HepG2 (cell line): ENCODE measurements at regions not wholly inside any gene's neighbourhood (a gene's known extent, or its start where the extent isn't known, plus 50 kb on each side); places are given as distances from the start of the nearest gene placed in this dataset.

Source experiments
- CREBL2 ChIP-seq: sonication (generic); formaldehyde crosslinking; IDR thresholded peaks from 2 replicates; pipeline ENCODE4 v1.8.1; 2023; ENCODE audit warnings: missing genetic modification reagents, mild to moderate bottlenecking, borderline replicate concordance
- DPF2 ChIP-seq: sonication (generic); formaldehyde crosslinking; IDR thresholded peaks from 2 replicates; pipeline ENCODE4 v1.4.0; 2020; ENCODE audit warnings: mild to moderate bottlenecking, low read depth, missing genetic modification reagents, borderline replicate concordance
- EP300 ChIP-seq, 3 experiments: sonication (generic) in 1 of 3; formaldehyde crosslinking in 1 of 3; IDR thresholded peaks; 2 replicates each; pipeline versions ENCODE4 v1.5.1 to v1.6.1; 2011 to 2020; ENCODE audit warnings: low read depth in 2 of 3, low read length in 2 of 3, borderline replicate concordance in 1 of 3, improper control_type of control experiment in 1 of 3, mild to moderate bottlenecking in 1 of 3, missing genetic modification reagents in 1 of 3, moderate library complexity in 1 of 3
- IRF2 ChIP-seq: IDR thresholded peaks from 2 replicates; pipeline ENCODE4 v1.6.1; 2018; ENCODE audit warnings: missing genetic modification reagents, missing compliant biosample characterization
- NR3C1 ChIP-seq: sonication (generic); formaldehyde crosslinking; IDR thresholded peaks from 2 replicates; pipeline ENCODE4 v1.4.0; 2020; ENCODE audit warnings: missing genetic modification reagents
- POLR2A ChIP-seq, 2 experiments: IDR thresholded peaks; 2 replicates each; pipeline ENCODE4 v1.6.1; 2011; ENCODE audit warnings: low read depth in 2 of 2, low read length in 2 of 2, mild to moderate bottlenecking in 1 of 2, moderate library complexity in 1 of 2; ENCODE audit not compliant: insufficient read depth in 1 of 2
- TAF15 ChIP-seq: fragments of 200-400 bp; formaldehyde crosslinking; IDR thresholded peaks from one replicate; pipeline ENCODE4 v1.6.1; 2018; ENCODE audit warnings: mild to moderate bottlenecking, low read depth, low read length; ENCODE audit not compliant: poor library complexity, severe bottlenecking
- ZNF740 ChIP-seq: sonication (generic); formaldehyde crosslinking; IDR thresholded peaks from 2 replicates; pipeline ENCODE4 v1.4.0; 2020; ENCODE audit warnings: missing genetic modification reagents

GRCh38 chr6:141445928-141446628 is 686.6 kb upstream of the GJE1 start:
- TF ChIP-seq CREBL2 (CRISPR knock-in tag): no peak
- no peak for TF ChIP-seq ZNF740 (CRISPR knock-in tag)
- no peak for TF ChIP-seq POLR2A (IDR thresholded peaks at IDR 0.05; ENCODE audit: insufficient read depth in 1 of 2, low read depth in 2 of 2, low read length in 2 of 2)
- TF ChIP-seq EP300 (IDR thresholded peaks at IDR 0.05; ENCODE audit: low read depth in 2 of 2, low read length in 2 of 2): no peak
- TF ChIP-seq EP300 (CRISPR knock-in tag; IDR thresholded peaks at IDR 0.05; ENCODE audit: borderline replicate concordance): no peak
- TF ChIP-seq TAF15: no peak
- no peak for TF ChIP-seq IRF2 (CRISPR knock-in tag)
- no peak for TF ChIP-seq DPF2 (CRISPR knock-in tag)
- TF ChIP-seq NR3C1 (CRISPR knock-in tag): no peak
